Body of pancreas (tissue), 4 donors: ENCODE measurements at regions not wholly inside any gene's neighbourhood (a gene's known extent, or its start where the extent isn't known, plus 50 kb on each side); places are given as distances from the start of the nearest gene placed in this dataset.

Source experiments
- POLR2A ChIP-seq, 3 donors: fragments of 450-650 bp; IDR thresholded peaks; one replicate each; pipeline ENCODE4 v1.6.1; 2016; ENCODE audit warnings: antibody characterized with exemption in 3 of 3, mild to moderate bottlenecking in 2 of 3
- TF ChIP-seq, protein P1 (sequence below), 7 experiments: fragments of 450-650 bp in 4 of 7; fragments of 200-600 bp in 3 of 7; sonication (generic) in 3 of 7; IDR thresholded peaks; one replicate each; pipeline ENCODE4 v1.5.1; 2016 to 2019; ENCODE audit warnings: antibody characterized with exemption in 7 of 7

DNA sequence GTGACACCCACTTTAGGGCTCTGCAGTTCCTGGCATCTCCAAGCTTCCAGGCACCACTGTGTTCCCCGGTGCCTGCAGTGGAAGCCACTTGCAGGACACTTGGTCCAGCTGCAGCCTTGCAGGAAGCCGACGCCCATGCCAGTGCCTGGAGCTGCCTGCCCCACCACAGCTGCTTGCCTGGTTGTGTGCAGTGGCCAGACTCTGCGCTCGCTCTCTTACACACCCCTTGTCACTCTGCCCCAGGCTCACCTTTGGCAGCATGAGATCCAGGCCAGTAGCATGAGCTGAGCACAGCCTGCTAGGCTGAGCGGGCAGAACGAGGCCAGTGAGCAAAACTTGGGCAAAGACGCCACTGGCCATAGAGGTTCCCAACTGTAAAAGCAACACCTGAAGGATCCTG, 57.7 kb downstream of the SLITRK1 start:
- TF ChIP-seq, protein P1, sequence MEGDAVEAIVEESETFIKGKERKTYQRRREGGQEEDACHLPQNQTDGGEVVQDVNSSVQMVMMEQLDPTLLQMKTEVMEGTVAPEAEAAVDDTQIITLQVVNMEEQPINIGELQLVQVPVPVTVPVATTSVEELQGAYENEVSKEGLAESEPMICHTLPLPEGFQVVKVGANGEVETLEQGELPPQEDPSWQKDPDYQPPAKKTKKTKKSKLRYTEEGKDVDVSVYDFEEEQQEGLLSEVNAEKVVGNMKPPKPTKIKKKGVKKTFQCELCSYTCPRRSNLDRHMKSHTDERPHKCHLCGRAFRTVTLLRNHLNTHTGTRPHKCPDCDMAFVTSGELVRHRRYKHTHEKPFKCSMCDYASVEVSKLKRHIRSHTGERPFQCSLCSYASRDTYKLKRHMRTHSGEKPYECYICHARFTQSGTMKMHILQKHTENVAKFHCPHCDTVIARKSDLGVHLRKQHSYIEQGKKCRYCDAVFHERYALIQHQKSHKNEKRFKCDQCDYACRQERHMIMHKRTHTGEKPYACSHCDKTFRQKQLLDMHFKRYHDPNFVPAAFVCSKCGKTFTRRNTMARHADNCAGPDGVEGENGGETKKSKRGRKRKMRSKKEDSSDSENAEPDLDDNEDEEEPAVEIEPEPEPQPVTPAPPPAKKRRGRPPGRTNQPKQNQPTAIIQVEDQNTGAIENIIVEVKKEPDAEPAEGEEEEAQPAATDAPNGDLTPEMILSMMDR (IDR thresholded peaks at IDR 0.05), result no peak
- no peak for TF ChIP-seq POLR2A (IDR thresholded peaks at IDR 0.05)
